HEK293T (cell line): ENCODE measurements at regions not wholly inside any gene's neighbourhood (a gene's known extent, or its start where the extent isn't known, plus 50 kb on each side); places are given as distances from the start of the nearest gene placed in this dataset.

Source experiments
- CTCF ChIA-PET: fragments of 350-600 bp; formaldehyde crosslinking; extraction: SDS; loops from one replicate; lab custom pipeline; 2021; ENCODE audit warnings: antibody characterized with exemption, inconsistent platforms; lab: Yijun Ruan, JAX
- POLR2A ChIA-PET: fragments of 350-600 bp; formaldehyde crosslinking; extraction: SDS; loops from one replicate; lab custom pipeline; 2020; ENCODE audit warnings: antibody characterized with exemption, inconsistent platforms; lab: Yijun Ruan, JAX
- DNase-seq: peaks from one replicate; pipeline ENCODE4 v3.0.0; 2012; ENCODE audit warnings: mixed read lengths; ENCODE audit errors: extremely low spot score
- ARNT ChIP-seq: fragments of 450-650 bp; IDR thresholded peaks from 2 replicates; pipeline ENCODE4 v1.6.1; 2017; ENCODE audit warnings: mild to moderate bottlenecking
- BHLHE40 ChIP-seq: fragments of 450-650 bp; IDR thresholded peaks from 2 replicates; pipeline ENCODE4 v1.6.1; 2016; ENCODE audit warnings: mild to moderate bottlenecking, moderate library complexity, borderline replicate concordance
- CTBP1 ChIP-seq: fragments of 450-650 bp; IDR thresholded peaks from 2 replicates; pipeline ENCODE4 v1.6.1; 2016; ENCODE audit warnings: borderline replicate concordance
- ELF4 ChIP-seq: fragments of 450-650 bp; IDR thresholded peaks from 2 replicates; pipeline ENCODE4 v1.6.1; 2017; ENCODE audit warnings: antibody characterized with exemption
- FOXA1 ChIP-seq: fragments of 450-650 bp; IDR thresholded peaks from 2 replicates; pipeline ENCODE4 v1.6.1; 2016; ENCODE audit warnings: mild to moderate bottlenecking
- FOXK2 ChIP-seq: fragments of 450-650 bp; IDR thresholded peaks from 2 replicates; pipeline ENCODE4 v1.6.1; 2016; ENCODE audit warnings: mild to moderate bottlenecking
- FOXM1 ChIP-seq: fragments of 450-650 bp; IDR thresholded peaks from 2 replicates; pipeline ENCODE4 v1.6.1; 2017; ENCODE audit warnings: mild to moderate bottlenecking, borderline replicate concordance
- HDGF ChIP-seq: fragments of 450-650 bp; IDR thresholded peaks from 2 replicates; pipeline ENCODE4 v1.6.1; 2017; ENCODE audit warnings: antibody characterized with exemption, borderline replicate concordance
- L3MBTL2 ChIP-seq: fragments of 450-650 bp; conservative IDR thresholded peaks from 2 replicates; pipeline ENCODE4 v1.6.1; 2016; ENCODE audit warnings: mild to moderate bottlenecking
- LEF1 ChIP-seq: fragments of 450-650 bp; IDR thresholded peaks from 2 replicates; pipeline ENCODE4 v1.6.1; 2017; ENCODE audit warnings: mild to moderate bottlenecking, borderline replicate concordance
- NFRKB ChIP-seq: fragments of 450-650 bp; IDR thresholded peaks from 2 replicates; pipeline ENCODE4 v1.6.1; 2016; ENCODE audit warnings: mild to moderate bottlenecking, moderate library complexity
- PKNOX1 ChIP-seq: fragments of 450-650 bp; IDR thresholded peaks from 2 replicates; pipeline ENCODE4 v1.6.1; 2016
- SP1 ChIP-seq: fragments of 450-650 bp; IDR thresholded peaks from 2 replicates; pipeline ENCODE4 v1.6.1; 2017
- SUZ12 ChIP-seq: fragments of 450-650 bp; IDR thresholded peaks from 2 replicates; pipeline ENCODE4 v1.6.1; 2016; ENCODE audit warnings: mild to moderate bottlenecking
- TARDBP ChIP-seq: fragments of 450-650 bp; IDR thresholded peaks from 2 replicates; pipeline ENCODE4 v1.6.1; 2016
- ZNF384 ChIP-seq: fragments of 450-650 bp; IDR thresholded peaks from 2 replicates; pipeline ENCODE4 v1.6.1; 2016

GRCh38 chr7:25653384-25653783 is 425.1 kb upstream of the NPVF start:
- TF ChIP-seq SP1 (no peak), ZNF384 (no peak), LEF1 (no peak), CTBP1 (no peak), BHLHE40 (no peak), FOXA1 (no peak), L3MBTL2 (no peak), ELF4 (no peak), TARDBP (no peak), FOXM1 (no peak), NFRKB (no peak), ARNT (no peak), HDGF (no peak), SUZ12 (no peak), FOXK2 (no peak), PKNOX1 (no peak)
- ChIA-PET CTCF (no interaction called here), POLR2A (no interaction called here)
- DNase-seq, result no peak

- ChIA-PET POLR2A (interaction anchor here (1.1 kb wide), 1 partner anchor 176 kb away, joined by 4 read pairs; no protein-coding TSS in a partner anchor), CTCF (no interaction called here)
- DNase-seq, result no peak
- TF ChIP-seq CTBP1 (no peak), NFRKB (no peak), FOXM1 (no peak), BHLHE40 (no peak), SP1 (no peak), PKNOX1 (no peak), SUZ12 (no peak), HDGF (no peak), ARNT (no peak), TARDBP (no peak)
These were observed 427.8 kb upstream of the NPVF start for GRCh38 chr7:25656071-25656470.

GRCh38 chr7:25656581-25657026 is 428.3 kb upstream of the NPVF start:
- TF ChIP-seq NFRKB, result no peak
- TF ChIP-seq L3MBTL2, result no peak
- no peak for TF ChIP-seq SUZ12
- no peak for TF ChIP-seq FOXA1
- TF ChIP-seq ARNT, result no peak
- no peak for TF ChIP-seq SP1
- no peak for TF ChIP-seq BHLHE40
- no peak for TF ChIP-seq LEF1
- TF ChIP-seq TARDBP, result no peak
- TF ChIP-seq FOXM1, result no peak
- no peak for TF ChIP-seq ELF4
- no peak for TF ChIP-seq CTBP1
- TF ChIP-seq ZNF384, result no peak
- no peak for DNase-seq
- ChIA-PET POLR2A (interaction anchor here (1.1 kb wide), 1 partner anchor 176 kb away, joined by 4 read pairs; no protein-coding TSS in a partner anchor), CTCF (no interaction called here)

GRCh38 chr7:25658375-25658774 is 430.1 kb upstream of the NPVF start:
- ChIA-PET POLR2A (interaction anchor here (1.3 kb wide), 1 partner anchor 16 kb away, joined by 3 read pairs; no protein-coding TSS in a partner anchor), CTCF (interaction anchor here (0.8 kb wide), 1 partner anchor 1205 kb away, joined by 4 read pairs; no protein-coding TSS in a partner anchor)
- DNase-seq, result no peak
- no peak for TF ChIP-seq PKNOX1
- TF ChIP-seq HDGF, result no peak

- ChIA-PET POLR2A (interaction anchor here (1.9 kb wide), 1 partner anchor 11 kb away, joined by 6 read pairs; no protein-coding TSS in a partner anchor), CTCF (interaction anchor here (0.6 to 0.8 kb wide), 2 partner anchors 158 to 1405 kb away, joined by 3 to 4 read pairs; no protein-coding TSS in a partner anchor)
- no peak for DNase-seq
- no peak for TF ChIP-seq ELF4
- TF ChIP-seq PKNOX1, result peak; percentile 31; the same call in 1 of the 2 replicates
These were observed 431.6 kb upstream of the NPVF start for GRCh38 chr7:25659841-25660240.

- TF ChIP-seq ZNF384 (no peak), ARNT (no peak), L3MBTL2 (no peak), SP1 (no peak), TARDBP (no peak), HDGF (no peak), BHLHE40 (no peak), FOXA1 (no peak), FOXM1 (no peak), ELF4 (no peak), PKNOX1 (no peak), FOXK2 (no peak), LEF1 (no peak)
- CTCF ChIA-PET, result no interaction called here
- POLR2A ChIA-PET, result no interaction called here
- DNase-seq, result no peak
These were observed 434.8 kb upstream of the NPVF start for GRCh38 chr7:25662841-25663800.
